ENCODE measurements at regions not wholly inside any gene's neighbourhood (a gene's known extent, or its start where the extent isn't known, plus 50 kb on each side); places are given as distances from the start of the nearest gene placed in this dataset.

- no peak for TF ChIP-seq ZNF462 (CRISPR knock-in tag; IDR thresholded peaks at IDR 0.05)
- no peak for TF ChIP-seq NANOG (IDR thresholded peaks at IDR 0.05; ENCODE audit: borderline replicate concordance)
- no peak for TF ChIP-seq EZH2 (IDR thresholded peaks at IDR 0.05; ENCODE audit: low read depth, unreplicated experiment)
- no peak for TF ChIP-seq CREB1 (CRISPR knock-in tag; IDR thresholded peaks at IDR 0.05; ENCODE audit: low read depth)
- no peak for TF ChIP-seq REST (IDR thresholded peaks at IDR 0.05; ENCODE audit: unreplicated experiment)
- no peak for TF ChIP-seq CTCF (conservative IDR thresholded peaks at IDR 0.05; ENCODE audit: low read depth in 2 of 2)
Measured at GRCh38 chr2:212667751-212668316, 129.2 kb upstream of the ERBB4 start (continued).

All from GM23338 (cell line).